WTC11 (cell line): ENCODE measurements at regions not wholly inside any gene's neighbourhood (a gene's known extent, or its start where the extent isn't known, plus 50 kb on each side); places are given as distances from the start of the nearest gene placed in this dataset.

Experiments
- ZNF317 ChIP-seq: sonication (generic); formaldehyde crosslinking; IDR thresholded peaks from 2 replicates; pipeline ENCODE4 v1.8.1; 2023; ENCODE audit warnings: low read depth, mild to moderate bottlenecking, moderate library complexity, missing genetic modification reagents, borderline replicate concordance
- TF ChIP-seq, protein P1 (sequence below): sonication (generic); formaldehyde crosslinking; IDR thresholded peaks from 2 replicates; pipeline ENCODE4 v1.8.1; 2023; ENCODE audit warnings: mild to moderate bottlenecking, missing genetic modification reagents, moderate library complexity
- TF ChIP-seq, protein P2 (sequence below): sonication (generic); formaldehyde crosslinking; IDR thresholded peaks from 2 replicates; pipeline ENCODE4 v1.8.1; 2022; ENCODE audit warnings: low read depth, missing genetic modification reagents, borderline replicate concordance
- TF ChIP-seq, protein P3 (sequence below): fragments of 200-600 bp; IDR thresholded peaks from 2 replicates; pipeline ENCODE4 v1.8.0; 2022; ENCODE audit warnings: antibody characterized with exemption
- TF ChIP-seq, protein P4 (sequence below): fragments of 250-450 bp; sonication (Bioruptor Pico); conservative IDR thresholded peaks from 2 replicates; pipeline ENCODE4 v1.9.0; 2021; ENCODE audit warnings: mild to moderate bottlenecking

DNA sequence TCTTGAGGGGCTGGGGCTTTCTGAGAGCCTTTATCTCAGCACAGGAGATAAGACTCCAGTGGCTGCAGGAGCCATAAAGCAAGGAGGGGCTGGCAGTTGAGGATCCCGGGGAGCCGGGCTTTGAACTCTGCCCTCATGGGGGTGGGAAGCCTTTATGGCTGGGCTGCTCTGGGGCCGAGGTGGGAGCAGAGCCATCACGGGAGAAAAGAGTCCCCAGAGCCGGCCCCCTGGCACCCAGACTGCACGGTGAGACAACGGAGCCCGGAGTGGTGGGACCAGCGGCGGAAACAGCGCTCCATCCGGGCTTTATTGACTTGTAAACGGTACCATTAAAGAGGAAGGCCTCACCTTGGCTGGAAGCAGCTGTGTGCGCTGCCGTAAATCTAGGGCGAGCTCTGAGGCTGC is 162.6 kb downstream of the MYCN start:
- TF ChIP-seq, protein P1, sequence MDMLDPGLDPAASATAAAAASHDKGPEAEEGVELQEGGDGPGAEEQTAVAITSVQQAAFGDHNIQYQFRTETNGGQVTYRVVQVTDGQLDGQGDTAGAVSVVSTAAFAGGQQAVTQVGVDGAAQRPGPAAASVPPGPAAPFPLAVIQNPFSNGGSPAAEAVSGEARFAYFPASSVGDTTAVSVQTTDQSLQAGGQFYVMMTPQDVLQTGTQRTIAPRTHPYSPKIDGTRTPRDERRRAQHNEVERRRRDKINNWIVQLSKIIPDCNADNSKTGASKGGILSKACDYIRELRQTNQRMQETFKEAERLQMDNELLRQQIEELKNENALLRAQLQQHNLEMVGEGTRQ (CRISPR knock-in tag), result no peak
- TF ChIP-seq, protein P2, sequence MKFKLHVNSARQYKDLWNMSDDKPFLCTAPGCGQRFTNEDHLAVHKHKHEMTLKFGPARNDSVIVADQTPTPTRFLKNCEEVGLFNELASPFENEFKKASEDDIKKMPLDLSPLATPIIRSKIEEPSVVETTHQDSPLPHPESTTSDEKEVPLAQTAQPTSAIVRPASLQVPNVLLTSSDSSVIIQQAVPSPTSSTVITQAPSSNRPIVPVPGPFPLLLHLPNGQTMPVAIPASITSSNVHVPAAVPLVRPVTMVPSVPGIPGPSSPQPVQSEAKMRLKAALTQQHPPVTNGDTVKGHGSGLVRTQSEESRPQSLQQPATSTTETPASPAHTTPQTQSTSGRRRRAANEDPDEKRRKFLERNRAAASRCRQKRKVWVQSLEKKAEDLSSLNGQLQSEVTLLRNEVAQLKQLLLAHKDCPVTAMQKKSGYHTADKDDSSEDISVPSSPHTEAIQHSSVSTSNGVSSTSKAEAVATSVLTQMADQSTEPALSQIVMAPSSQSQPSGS, result no peak
- TF ChIP-seq, protein P3, sequence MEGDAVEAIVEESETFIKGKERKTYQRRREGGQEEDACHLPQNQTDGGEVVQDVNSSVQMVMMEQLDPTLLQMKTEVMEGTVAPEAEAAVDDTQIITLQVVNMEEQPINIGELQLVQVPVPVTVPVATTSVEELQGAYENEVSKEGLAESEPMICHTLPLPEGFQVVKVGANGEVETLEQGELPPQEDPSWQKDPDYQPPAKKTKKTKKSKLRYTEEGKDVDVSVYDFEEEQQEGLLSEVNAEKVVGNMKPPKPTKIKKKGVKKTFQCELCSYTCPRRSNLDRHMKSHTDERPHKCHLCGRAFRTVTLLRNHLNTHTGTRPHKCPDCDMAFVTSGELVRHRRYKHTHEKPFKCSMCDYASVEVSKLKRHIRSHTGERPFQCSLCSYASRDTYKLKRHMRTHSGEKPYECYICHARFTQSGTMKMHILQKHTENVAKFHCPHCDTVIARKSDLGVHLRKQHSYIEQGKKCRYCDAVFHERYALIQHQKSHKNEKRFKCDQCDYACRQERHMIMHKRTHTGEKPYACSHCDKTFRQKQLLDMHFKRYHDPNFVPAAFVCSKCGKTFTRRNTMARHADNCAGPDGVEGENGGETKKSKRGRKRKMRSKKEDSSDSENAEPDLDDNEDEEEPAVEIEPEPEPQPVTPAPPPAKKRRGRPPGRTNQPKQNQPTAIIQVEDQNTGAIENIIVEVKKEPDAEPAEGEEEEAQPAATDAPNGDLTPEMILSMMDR, result no peak
- TF ChIP-seq, protein P4, sequence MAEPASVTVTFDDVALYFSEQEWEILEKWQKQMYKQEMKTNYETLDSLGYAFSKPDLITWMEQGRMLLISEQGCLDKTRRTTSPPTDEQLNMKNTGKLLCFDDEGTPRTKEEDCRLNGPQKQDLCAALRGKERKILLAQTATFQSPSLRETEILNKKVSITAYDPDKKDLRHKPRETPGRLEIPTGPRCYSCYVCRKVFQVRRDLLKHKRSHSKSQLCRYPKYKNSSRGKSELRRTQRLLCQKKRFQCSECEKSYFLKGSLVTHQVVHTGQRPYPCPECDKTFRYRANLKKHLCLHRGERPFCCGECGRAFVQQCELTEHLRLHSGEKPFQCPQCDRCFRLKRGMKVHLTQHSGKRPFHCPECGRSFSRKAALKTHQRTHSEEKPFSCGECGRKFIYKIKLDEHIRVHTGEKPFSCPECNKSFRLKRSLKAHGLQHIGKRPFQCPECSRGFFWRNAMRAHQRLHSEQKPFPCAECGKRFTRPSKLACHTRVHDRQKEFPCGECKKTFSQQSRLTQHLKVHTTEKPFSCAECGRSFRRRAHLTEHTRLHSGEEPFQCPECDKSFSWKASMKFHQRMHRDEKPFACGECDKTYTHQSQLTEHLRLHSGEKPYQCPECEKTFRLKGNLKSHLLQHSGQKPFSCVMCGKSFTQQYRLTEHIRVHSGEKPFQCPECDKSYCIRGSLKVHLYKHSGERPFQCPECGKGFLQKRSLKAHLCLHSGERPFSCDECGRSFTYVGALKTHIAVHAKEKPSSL (CRISPR knock-in tag), result no peak
- no peak for TF ChIP-seq ZNF317 (CRISPR knock-in tag)
